ENCODE measurements at regions not wholly inside any gene's neighbourhood (a gene's known extent, or its start where the extent isn't known, plus 50 kb on each side); places are given as distances from the start of the nearest gene placed in this dataset.
A peak's percentile ranks its signal among the peaks of the same experiment; 100 is the strongest.

GRCh38 chr2:60603533-60604190 is 50.2 kb upstream of the BCL11A start:
- no peak for DNase-seq (ENCODE audit: low read depth in 2 of 3, low spot score in 1 of 3)

- no peak for DNase-seq (ENCODE audit: low read depth in 2 of 3, low spot score in 1 of 3)
Observed at GRCh38 chr2:60604486-60605064, 51.1 kb upstream of the BCL11A start.

- DNase-seq (ENCODE audit: low read depth in 2 of 3, low spot score in 1 of 3): no peak
Observed at GRCh38 chr2:60605866-60606265, 52.4 kb upstream of the BCL11A start.

GRCh38 chr2:60608679-60609078 is 55.2 kb upstream of the BCL11A start:
- no peak for DNase-seq (ENCODE audit: low read depth in 2 of 3, low spot score in 1 of 3)

GRCh38 chr2:60612033-60612432 is 58.6 kb upstream of the BCL11A start:
- DNase-seq (ENCODE audit: low read depth in 2 of 3, low spot score in 1 of 3): no peak

GRCh38 chr2:60614319-60614718 is 60.9 kb upstream of the BCL11A start:
- no peak for DNase-seq (ENCODE audit: low read depth in 2 of 3, low spot score in 1 of 3)

GRCh38 chr2:60621688-60622429 is 68.4 kb upstream of the BCL11A start:
- DNase-seq (ENCODE audit: low read depth in 2 of 3, low spot score in 1 of 3): no peak

GRCh38 chr2:60623040-60623439 is 69.6 kb upstream of the BCL11A start:
- no peak for DNase-seq (ENCODE audit: low read depth in 2 of 3, low spot score in 1 of 3)

- no peak for DNase-seq (ENCODE audit: low read depth in 2 of 3, low spot score in 1 of 3)
Observed at GRCh38 chr2:60627412-60627811, 74.0 kb upstream of the BCL11A start.

- DNase-seq (ENCODE audit: low read depth in 2 of 3, low spot score in 1 of 3): no peak
Observed at GRCh38 chr2:60628026-60628425, 74.6 kb upstream of the BCL11A start.

GRCh38 chr2:60628615-60629304 is 75.3 kb upstream of the BCL11A start:
- no peak for DNase-seq (ENCODE audit: low read depth in 2 of 3, low spot score in 1 of 3)

- DNase-seq (ENCODE audit: low read depth in 2 of 3, low spot score in 1 of 3): no peak
Observed at GRCh38 chr2:60629305-60629662, 75.8 kb upstream of the BCL11A start.

GRCh38 chr2:60629801-60630385 is 76.4 kb upstream of the BCL11A start:
- no peak for DNase-seq (ENCODE audit: low read depth in 2 of 3, low spot score in 1 of 3)

GRCh38 chr2:60633615-60634014 is 80.2 kb upstream of the BCL11A start:
- no peak for DNase-seq (ENCODE audit: low read depth in 2 of 3, low spot score in 1 of 3)

GRCh38 chr2:60634438-60634837 is 81.0 kb upstream of the BCL11A start:
- DNase-seq (ENCODE audit: low read depth in 2 of 3, low spot score in 1 of 3): no peak

- peak in 2 of 3 donors; percentile 5 to 13 for DNase-seq (ENCODE audit: low read depth in 2 of 3, low spot score in 1 of 3)
Observed at GRCh38 chr2:60641811-60642788, 88.6 kb upstream of the BCL11A start.

- no peak for DNase-seq (ENCODE audit: low read depth in 2 of 3, low spot score in 1 of 3)
Observed at GRCh38 chr2:60643747-60644146, 90.3 kb upstream of the BCL11A start.

- DNase-seq (ENCODE audit: low read depth in 2 of 3, low spot score in 1 of 3): no peak
Observed at GRCh38 chr2:60644951-60645350, 91.5 kb upstream of the BCL11A start.

GRCh38 chr2:60648191-60648590 is 94.7 kb upstream of the BCL11A start:
- DNase-seq (ENCODE audit: low read depth in 2 of 3, low spot score in 1 of 3): no peak

GRCh38 chr2:60649721-60650120 is 96.3 kb upstream of the BCL11A start:
- DNase-seq (ENCODE audit: low read depth in 2 of 3, low spot score in 1 of 3): no peak
